H1 (cell line): ENCODE measurements at regions not wholly inside any gene's neighbourhood (a gene's known extent, or its start where the extent isn't known, plus 50 kb on each side); places are given as distances from the start of the nearest gene placed in this dataset.

ENCODE experiments used
- CBX5 ChIP-seq: fragments of 300-800, 300-1000 bp; sonication (generic); IDR thresholded peaks from 2 replicates; pipeline ENCODE4 v1.7.1; 2016; ENCODE audit warnings: antibody characterized with exemption, low read length, low read depth
- CHD1 ChIP-seq: IDR thresholded peaks from 2 replicates; pipeline ENCODE4 v1.6.1; 2012; ENCODE audit warnings: low read depth, low read length, improper control_type of control experiment
- EGR1 ChIP-seq: IDR thresholded peaks from 2 replicates; pipeline ENCODE4 v1.6.1; 2011; ENCODE audit warnings: low read depth, low read length, borderline replicate concordance
- KDM1A ChIP-seq: fragments of 200-600, 300-600 bp; sonication (generic); IDR thresholded peaks from 2 replicates; pipeline ENCODE4 v1.7.1; 2016; ENCODE audit warnings: mild to moderate bottlenecking, low read length, borderline replicate concordance
- PHF8 ChIP-seq: fragments of 200-600 bp; sonication (generic); conservative IDR thresholded peaks from 2 replicates; pipeline ENCODE4 v1.7.1; 2012; ENCODE audit warnings: low read depth, mild to moderate bottlenecking, inconsistent platforms, low read length, moderate library complexity
- TEAD4 ChIP-seq: IDR thresholded peaks from 2 replicates; pipeline ENCODE4 v1.6.1; 2012; ENCODE audit warnings: low read depth, low read length, inconsistent platforms, mixed read lengths
- TF ChIP-seq, protein P1 (sequence below): IDR thresholded peaks from 2 replicates; pipeline ENCODE4 v1.6.1; 2012; ENCODE audit warnings: low read length, inconsistent platforms
- TF ChIP-seq, protein P2 (sequence below): fragments of 300-600 bp; sonication (generic); IDR thresholded peaks from 2 replicates; pipeline ENCODE4 v1.7.1; 2012; ENCODE audit warnings: low read length, moderate library complexity, mild to moderate bottlenecking, inconsistent platforms; ENCODE audit not compliant: insufficient replicate concordance

DNA sequence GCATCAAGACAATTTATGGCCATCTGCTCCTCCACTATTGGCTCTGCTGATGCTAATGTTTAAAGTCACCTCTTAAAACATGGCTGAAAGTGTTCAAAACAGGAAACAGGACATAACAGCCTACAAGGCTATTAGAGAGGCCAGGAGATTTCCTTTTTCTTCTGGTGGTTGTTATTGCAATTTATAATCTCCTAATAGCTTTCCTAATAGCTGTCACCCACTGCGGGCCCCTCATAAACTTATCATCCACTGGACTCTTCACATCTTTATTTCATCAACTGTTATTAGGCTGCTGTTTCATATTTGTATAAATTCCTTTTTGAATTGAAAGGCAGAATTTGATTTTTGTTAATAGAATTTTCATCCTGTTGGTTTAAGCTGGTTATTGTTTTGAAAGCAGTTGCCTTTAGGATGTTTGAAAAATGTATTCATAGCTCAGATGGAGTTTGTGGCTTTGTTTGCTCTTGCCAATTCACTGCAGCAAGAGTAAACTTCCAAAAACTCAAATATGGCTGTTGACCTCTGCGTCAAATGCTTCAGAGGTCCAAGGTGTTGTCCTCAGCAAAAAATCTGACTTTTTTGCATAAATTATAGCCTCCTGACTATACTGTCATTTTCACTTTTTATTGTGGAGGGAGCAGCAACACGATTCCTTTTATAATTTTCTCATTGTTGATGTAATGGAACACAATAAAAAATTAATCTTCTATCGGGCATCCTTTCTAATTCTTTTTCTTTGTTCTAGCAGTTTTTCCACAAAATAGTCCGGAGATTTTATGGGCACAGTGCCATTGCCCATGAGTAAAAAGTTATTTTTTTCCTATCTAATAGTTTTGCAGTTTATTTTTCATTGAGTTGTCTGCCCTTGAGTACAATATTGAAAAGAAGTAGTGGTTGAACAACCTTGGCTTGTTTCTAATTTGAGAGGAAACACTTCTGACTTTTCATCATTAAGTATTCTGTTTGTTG is 69.3 kb downstream of the MAT2B start (continued):
- TF ChIP-seq, protein P1, sequence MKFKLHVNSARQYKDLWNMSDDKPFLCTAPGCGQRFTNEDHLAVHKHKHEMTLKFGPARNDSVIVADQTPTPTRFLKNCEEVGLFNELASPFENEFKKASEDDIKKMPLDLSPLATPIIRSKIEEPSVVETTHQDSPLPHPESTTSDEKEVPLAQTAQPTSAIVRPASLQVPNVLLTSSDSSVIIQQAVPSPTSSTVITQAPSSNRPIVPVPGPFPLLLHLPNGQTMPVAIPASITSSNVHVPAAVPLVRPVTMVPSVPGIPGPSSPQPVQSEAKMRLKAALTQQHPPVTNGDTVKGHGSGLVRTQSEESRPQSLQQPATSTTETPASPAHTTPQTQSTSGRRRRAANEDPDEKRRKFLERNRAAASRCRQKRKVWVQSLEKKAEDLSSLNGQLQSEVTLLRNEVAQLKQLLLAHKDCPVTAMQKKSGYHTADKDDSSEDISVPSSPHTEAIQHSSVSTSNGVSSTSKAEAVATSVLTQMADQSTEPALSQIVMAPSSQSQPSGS, result no peak
- TF ChIP-seq, protein P2, sequence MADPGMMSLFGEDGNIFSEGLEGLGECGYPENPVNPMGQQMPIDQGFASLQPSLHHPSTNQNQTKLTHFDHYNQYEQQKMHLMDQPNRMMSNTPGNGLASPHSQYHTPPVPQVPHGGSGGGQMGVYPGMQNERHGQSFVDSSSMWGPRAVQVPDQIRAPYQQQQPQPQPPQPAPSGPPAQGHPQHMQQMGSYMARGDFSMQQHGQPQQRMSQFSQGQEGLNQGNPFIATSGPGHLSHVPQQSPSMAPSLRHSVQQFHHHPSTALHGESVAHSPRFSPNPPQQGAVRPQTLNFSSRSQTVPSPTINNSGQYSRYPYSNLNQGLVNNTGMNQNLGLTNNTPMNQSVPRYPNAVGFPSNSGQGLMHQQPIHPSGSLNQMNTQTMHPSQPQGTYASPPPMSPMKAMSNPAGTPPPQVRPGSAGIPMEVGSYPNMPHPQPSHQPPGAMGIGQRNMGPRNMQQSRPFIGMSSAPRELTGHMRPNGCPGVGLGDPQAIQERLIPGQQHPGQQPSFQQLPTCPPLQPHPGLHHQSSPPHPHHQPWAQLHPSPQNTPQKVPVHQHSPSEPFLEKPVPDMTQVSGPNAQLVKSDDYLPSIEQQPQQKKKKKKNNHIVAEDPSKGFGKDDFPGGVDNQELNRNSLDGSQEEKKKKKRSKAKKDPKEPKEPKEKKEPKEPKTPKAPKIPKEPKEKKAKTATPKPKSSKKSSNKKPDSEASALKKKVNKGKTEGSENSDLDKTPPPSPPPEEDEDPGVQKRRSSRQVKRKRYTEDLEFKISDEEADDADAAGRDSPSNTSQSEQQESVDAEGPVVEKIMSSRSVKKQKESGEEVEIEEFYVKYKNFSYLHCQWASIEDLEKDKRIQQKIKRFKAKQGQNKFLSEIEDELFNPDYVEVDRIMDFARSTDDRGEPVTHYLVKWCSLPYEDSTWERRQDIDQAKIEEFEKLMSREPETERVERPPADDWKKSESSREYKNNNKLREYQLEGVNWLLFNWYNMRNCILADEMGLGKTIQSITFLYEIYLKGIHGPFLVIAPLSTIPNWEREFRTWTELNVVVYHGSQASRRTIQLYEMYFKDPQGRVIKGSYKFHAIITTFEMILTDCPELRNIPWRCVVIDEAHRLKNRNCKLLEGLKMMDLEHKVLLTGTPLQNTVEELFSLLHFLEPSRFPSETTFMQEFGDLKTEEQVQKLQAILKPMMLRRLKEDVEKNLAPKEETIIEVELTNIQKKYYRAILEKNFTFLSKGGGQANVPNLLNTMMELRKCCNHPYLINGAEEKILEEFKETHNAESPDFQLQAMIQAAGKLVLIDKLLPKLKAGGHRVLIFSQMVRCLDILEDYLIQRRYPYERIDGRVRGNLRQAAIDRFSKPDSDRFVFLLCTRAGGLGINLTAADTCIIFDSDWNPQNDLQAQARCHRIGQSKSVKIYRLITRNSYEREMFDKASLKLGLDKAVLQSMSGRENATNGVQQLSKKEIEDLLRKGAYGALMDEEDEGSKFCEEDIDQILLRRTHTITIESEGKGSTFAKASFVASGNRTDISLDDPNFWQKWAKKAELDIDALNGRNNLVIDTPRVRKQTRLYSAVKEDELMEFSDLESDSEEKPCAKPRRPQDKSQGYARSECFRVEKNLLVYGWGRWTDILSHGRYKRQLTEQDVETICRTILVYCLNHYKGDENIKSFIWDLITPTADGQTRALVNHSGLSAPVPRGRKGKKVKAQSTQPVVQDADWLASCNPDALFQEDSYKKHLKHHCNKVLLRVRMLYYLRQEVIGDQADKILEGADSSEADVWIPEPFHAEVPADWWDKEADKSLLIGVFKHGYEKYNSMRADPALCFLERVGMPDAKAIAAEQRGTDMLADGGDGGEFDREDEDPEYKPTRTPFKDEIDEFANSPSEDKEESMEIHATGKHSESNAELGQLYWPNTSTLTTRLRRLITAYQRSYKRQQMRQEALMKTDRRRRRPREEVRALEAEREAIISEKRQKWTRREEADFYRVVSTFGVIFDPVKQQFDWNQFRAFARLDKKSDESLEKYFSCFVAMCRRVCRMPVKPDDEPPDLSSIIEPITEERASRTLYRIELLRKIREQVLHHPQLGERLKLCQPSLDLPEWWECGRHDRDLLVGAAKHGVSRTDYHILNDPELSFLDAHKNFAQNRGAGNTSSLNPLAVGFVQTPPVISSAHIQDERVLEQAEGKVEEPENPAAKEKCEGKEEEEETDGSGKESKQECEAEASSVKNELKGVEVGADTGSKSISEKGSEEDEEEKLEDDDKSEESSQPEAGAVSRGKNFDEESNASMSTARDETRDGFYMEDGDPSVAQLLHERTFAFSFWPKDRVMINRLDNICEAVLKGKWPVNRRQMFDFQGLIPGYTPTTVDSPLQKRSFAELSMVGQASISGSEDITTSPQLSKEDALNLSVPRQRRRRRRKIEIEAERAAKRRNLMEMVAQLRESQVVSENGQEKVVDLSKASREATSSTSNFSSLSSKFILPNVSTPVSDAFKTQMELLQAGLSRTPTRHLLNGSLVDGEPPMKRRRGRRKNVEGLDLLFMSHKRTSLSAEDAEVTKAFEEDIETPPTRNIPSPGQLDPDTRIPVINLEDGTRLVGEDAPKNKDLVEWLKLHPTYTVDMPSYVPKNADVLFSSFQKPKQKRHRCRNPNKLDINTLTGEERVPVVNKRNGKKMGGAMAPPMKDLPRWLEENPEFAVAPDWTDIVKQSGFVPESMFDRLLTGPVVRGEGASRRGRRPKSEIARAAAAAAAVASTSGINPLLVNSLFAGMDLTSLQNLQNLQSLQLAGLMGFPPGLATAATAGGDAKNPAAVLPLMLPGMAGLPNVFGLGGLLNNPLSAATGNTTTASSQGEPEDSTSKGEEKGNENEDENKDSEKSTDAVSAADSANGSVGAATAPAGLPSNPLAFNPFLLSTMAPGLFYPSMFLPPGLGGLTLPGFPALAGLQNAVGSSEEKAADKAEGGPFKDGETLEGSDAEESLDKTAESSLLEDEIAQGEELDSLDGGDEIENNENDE, result no peak
- TF ChIP-seq CHD1 (no peak), PHF8 (no peak), EGR1 (no peak), CBX5 (no peak), TEAD4 (no peak), KDM1A (no peak)
